Type B pancreatic cell (in vitro differentiated cells): ENCODE measurements at regions not wholly inside any gene's neighbourhood (a gene's known extent, or its start where the extent isn't known, plus 50 kb on each side); places are given as distances from the start of the nearest gene placed in this dataset.

Experiments used
- DNase-seq: peaks from one replicate; pipeline ENCODE4 v3.0.0; 2021; ENCODE audit warnings: mixed read lengths; ENCODE audit not compliant: unreplicated experiment; ENCODE audit errors: extremely low spot score
- H3K27ac Mint-ChIP-seq: 2 replicates; pipeline ENCODE4 v1.8.0; 2021; ENCODE audit warnings: mild to moderate bottlenecking, mixed read lengths
- H3K27me3 Mint-ChIP-seq: 2 replicates; pipeline ENCODE4 v1.8.0; 2021; ENCODE audit warnings: mixed read lengths
- H3K36me3 Mint-ChIP-seq: 2 replicates; pipeline ENCODE4 v1.8.0; 2021; ENCODE audit warnings: mixed read lengths
- H3K4me1 Mint-ChIP-seq: one replicate; pipeline ENCODE4 v1.8.0; 2021; ENCODE audit warnings: mixed read lengths; ENCODE audit not compliant: unreplicated experiment
- H3K4me3 Mint-ChIP-seq: 2 replicates; pipeline ENCODE4 v1.8.0; 2021; ENCODE audit warnings: mild to moderate bottlenecking, mixed read lengths
- H3K9me3 Mint-ChIP-seq: 2 replicates; pipeline ENCODE4 v1.8.0; 2021; ENCODE audit warnings: mixed read lengths
- CTCF ChIP-seq: fragments of 200-600 bp; sonication (generic); conservative IDR thresholded peaks from 2 replicates; pipeline ENCODE4 v1.5.0; 2021; ENCODE audit warnings: antibody characterized with exemption, mild to moderate bottlenecking

GRCh38 chr5:39846144-39846543 is 421.4 kb upstream of the DAB2 start:
- H3K9me3 Mint-ChIP-seq: no peaks in the 10 kb centered on the region

GRCh38 chr5:39843767-39844166 is 419.0 kb upstream of the DAB2 start:
- no peak for TF ChIP-seq CTCF
- no peak overlapping the region for H3K4me3 Mint-ChIP-seq
- H3K9me3 Mint-ChIP-seq: peaks cover 5% of the 10 kb centered on the region
- H3K4me1 Mint-ChIP-seq: peaks cover 4% of the 10 kb centered on the region
- H3K27ac Mint-ChIP-seq: no peak overlapping the region
- H3K27me3 Mint-ChIP-seq: no peaks in the 10 kb centered on the region
- no peaks in the 10 kb centered on the region for H3K36me3 Mint-ChIP-seq
- DNase-seq: no peak

More at GRCh38 chr5:39846144-39846543, 421.4 kb upstream of the DAB2 start:
- no peak for TF ChIP-seq CTCF
- no peak overlapping the region for H3K27ac Mint-ChIP-seq
- H3K4me1 Mint-ChIP-seq: peaks cover 4% of the 10 kb centered on the region
- no peak overlapping the region for H3K4me3 Mint-ChIP-seq
- DNase-seq: no peak
- no peaks in the 10 kb centered on the region for H3K36me3 Mint-ChIP-seq
- no peaks in the 10 kb centered on the region for H3K27me3 Mint-ChIP-seq

- TF ChIP-seq CTCF: no peak
- Mint-ChIP-seq H3K27ac (no peak overlapping the region), H3K27me3 (no peaks in the 10 kb centered on the region), H3K4me1 (no peaks in the 10 kb centered on the region), H3K9me3 (peaks cover 7% of the 10 kb centered on the region), H3K36me3 (no peaks in the 10 kb centered on the region), H3K4me3 (no peak overlapping the region)
- DNase-seq: no peak
Observed at GRCh38 chr5:39835371-39835770, 410.6 kb upstream of the DAB2 start.

GRCh38 chr5:39829441-39829840 is 404.7 kb upstream of the DAB2 start:
- H3K4me1 Mint-ChIP-seq: no peaks in the 10 kb centered on the region
- H3K27ac Mint-ChIP-seq: no peak overlapping the region
- no peak for DNase-seq

GRCh38 chr5:39826051-39826450 is 401.3 kb upstream of the DAB2 start:
- Mint-ChIP-seq H3K4me1 (no peaks in the 10 kb centered on the region), H3K27ac (no peak overlapping the region), H3K27me3 (no peaks in the 10 kb centered on the region), H3K36me3 (no peaks in the 10 kb centered on the region), H3K4me3 (no peak overlapping the region), H3K9me3 (no peaks in the 10 kb centered on the region)
- no peak for DNase-seq
- no peak for TF ChIP-seq CTCF

More at GRCh38 chr5:39829441-39829840, 404.7 kb upstream of the DAB2 start:
- no peaks in the 10 kb centered on the region for H3K36me3 Mint-ChIP-seq
- no peak for TF ChIP-seq CTCF
- no peaks in the 10 kb centered on the region for H3K27me3 Mint-ChIP-seq
- no peak overlapping the region for H3K4me3 Mint-ChIP-seq
- no peaks in the 10 kb centered on the region for H3K9me3 Mint-ChIP-seq

- no peak for TF ChIP-seq CTCF
- Mint-ChIP-seq H3K27ac (no peak overlapping the region), H3K4me1 (no peaks in the 10 kb centered on the region), H3K27me3 (no peaks in the 10 kb centered on the region), H3K36me3 (no peaks in the 10 kb centered on the region), H3K4me3 (no peak overlapping the region), H3K9me3 (no peaks in the 10 kb centered on the region)
- no peak for DNase-seq
Observed at GRCh38 chr5:39825301-39825700, 400.5 kb upstream of the DAB2 start.
